ENCODE measurements at regions not wholly inside any gene's neighbourhood (a gene's known extent, or its start where the extent isn't known, plus 50 kb on each side); places are given as distances from the start of the nearest gene placed in this dataset.

DNA sequence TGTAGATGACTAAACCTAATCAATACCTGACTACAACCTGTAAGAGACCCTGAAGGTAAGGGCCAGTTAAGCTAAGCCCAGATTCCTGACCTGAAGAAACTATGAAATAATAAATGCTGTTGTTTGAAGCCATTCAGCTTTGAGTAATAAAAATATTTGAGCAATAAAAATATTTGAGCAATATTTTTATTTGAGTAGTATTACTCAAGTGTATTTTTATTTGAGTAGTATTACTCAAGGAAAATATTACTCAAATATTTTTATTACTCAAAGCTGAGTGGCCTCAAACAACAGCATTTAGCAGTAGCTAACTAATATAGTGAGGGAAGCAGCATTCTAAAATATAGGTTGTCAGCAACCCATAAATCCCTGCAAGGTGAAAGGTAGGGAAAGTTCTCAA lies 143.8 kb upstream of the RARB start:
- no peak overlapping the region for H3K27ac ChIP-seq
- no peak for DNase-seq
- TF ChIP-seq, protein P1, sequence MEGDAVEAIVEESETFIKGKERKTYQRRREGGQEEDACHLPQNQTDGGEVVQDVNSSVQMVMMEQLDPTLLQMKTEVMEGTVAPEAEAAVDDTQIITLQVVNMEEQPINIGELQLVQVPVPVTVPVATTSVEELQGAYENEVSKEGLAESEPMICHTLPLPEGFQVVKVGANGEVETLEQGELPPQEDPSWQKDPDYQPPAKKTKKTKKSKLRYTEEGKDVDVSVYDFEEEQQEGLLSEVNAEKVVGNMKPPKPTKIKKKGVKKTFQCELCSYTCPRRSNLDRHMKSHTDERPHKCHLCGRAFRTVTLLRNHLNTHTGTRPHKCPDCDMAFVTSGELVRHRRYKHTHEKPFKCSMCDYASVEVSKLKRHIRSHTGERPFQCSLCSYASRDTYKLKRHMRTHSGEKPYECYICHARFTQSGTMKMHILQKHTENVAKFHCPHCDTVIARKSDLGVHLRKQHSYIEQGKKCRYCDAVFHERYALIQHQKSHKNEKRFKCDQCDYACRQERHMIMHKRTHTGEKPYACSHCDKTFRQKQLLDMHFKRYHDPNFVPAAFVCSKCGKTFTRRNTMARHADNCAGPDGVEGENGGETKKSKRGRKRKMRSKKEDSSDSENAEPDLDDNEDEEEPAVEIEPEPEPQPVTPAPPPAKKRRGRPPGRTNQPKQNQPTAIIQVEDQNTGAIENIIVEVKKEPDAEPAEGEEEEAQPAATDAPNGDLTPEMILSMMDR (IDR thresholded peaks at IDR 0.05): no peak
- no peaks in the 10 kb centered on the region for H3K27me3 ChIP-seq
- H3K9me3 ChIP-seq: no peaks in the 10 kb centered on the region
- intact Hi-C loops (cut with DNase I): no loop called here
- no peak overlapping the region for H3K4me3 ChIP-seq
- H3K4me1 ChIP-seq: no peaks in the 10 kb centered on the region
- H3K36me3 ChIP-seq: no peaks in the 10 kb centered on the region

DNA sequence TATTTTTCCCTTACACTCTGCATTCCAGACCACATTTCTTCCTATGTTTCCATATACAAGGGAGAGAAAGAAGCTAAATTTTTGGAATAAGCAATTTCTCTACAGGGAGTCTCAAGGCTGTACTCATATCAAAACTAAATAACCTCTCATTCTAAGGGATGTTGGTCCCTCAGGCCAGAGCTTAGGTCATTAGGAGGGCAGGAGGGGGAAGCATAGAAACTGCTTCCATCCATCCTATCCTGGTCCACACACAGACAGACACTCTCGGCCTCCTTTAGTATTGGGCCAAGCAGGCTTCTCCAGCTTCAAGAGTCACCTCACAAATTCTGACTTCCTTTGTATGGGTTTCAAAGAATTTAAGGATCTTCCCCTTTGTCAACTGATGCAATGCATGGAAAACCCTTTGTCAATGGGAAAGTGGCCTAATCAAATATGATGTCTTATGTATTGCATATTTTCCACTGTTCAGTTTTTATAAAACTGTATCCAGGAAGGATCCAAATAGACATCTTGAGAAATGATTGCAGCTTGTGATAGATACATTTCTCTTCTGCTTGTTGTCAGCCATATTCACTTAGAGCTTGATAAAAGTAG lies 140.7 kb upstream of the RARB start:
- Histone ChIP-seq H3K27me3 (no peaks in the 10 kb centered on the region), H3K27ac (no peak overlapping the region), H3K4me1 (peaks cover 0 to 20% (median 0%) of the 10 kb centered on the region in 3 donors), H3K9me3 (no peaks in the 10 kb centered on the region), H3K36me3 (no peaks in the 10 kb centered on the region), H3K4me3 (no peak overlapping the region)
- 88 to 100% methylated on average over 1 of the region's 1 CpG for WGBS, 2 donors
- TF ChIP-seq, protein P1 (IDR thresholded peaks at IDR 0.05): no peak
- TF ChIP-seq POLR2A (IDR thresholded peaks at IDR 0.05): no peak
- intact Hi-C loops (cut with DNase I): no loop called here
- DNase-seq: no peak

DNA sequence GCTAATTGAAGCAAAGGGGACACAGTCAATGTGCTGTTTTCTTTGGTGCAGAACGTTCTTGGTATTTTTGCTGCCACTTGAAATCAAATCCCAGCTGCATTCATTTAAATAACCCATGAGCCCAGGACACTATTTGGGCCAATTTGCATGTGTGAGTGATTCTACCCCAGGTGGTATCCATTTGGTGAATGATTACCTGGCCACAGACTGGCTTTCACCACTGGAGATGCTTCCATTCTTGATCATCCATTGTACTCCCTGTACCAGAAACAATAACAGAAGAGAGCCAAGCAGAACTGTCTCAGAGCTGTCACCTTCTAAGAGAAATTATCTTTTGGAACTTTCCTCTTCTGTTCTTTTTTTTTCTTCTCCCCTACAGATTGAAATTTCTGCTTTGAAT lies 139.7 kb upstream of the RARB start:
- no peak overlapping the region for H3K4me3 ChIP-seq
- no peak for TF ChIP-seq POLR2A (IDR thresholded peaks at IDR 0.05)
- TF ChIP-seq, protein P1 (IDR thresholded peaks at IDR 0.05): no peak
- H3K4me1 ChIP-seq: peaks cover 0 to 31% (median 3%) of the 10 kb centered on the region in 3 donors
- DNase-seq: no peak
- H3K27me3 ChIP-seq: no peaks in the 10 kb centered on the region
- WGBS, 2 donors: 67 to 74% methylated on average over 1 of the region's 1 CpG
- no peaks in the 10 kb centered on the region for H3K9me3 ChIP-seq
- no peak overlapping the region for H3K27ac ChIP-seq
- intact Hi-C loops (cut with DNase I): no loop called here
- H3K36me3 ChIP-seq: no peaks in the 10 kb centered on the region

DNA sequence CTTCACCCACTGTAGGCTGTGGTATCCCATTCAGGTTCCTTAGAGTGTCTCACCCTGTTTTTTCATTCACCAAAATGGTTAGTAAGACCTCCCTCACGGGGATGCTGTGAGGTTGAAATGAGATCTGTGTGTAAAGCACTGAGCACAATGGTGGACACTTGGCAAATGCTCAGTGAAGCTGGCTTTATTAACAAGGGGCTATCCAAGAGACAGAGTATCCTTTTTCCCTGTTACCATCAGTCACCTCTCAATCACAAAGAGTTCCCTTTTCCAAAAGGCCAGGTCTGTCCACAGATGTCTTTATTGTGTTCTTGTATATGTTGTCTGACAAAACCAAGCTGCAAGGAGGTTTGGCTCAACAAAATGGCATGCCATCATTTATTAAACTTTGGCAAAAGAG lies 138.9 kb upstream of the RARB start:
- intact Hi-C loops (cut with DNase I): no loop called here
- no peak for TF ChIP-seq POLR2A (IDR thresholded peaks at IDR 0.05)
- TF ChIP-seq, protein P1 (IDR thresholded peaks at IDR 0.05): no peak
- no peak overlapping the region for H3K4me3 ChIP-seq

DNA sequence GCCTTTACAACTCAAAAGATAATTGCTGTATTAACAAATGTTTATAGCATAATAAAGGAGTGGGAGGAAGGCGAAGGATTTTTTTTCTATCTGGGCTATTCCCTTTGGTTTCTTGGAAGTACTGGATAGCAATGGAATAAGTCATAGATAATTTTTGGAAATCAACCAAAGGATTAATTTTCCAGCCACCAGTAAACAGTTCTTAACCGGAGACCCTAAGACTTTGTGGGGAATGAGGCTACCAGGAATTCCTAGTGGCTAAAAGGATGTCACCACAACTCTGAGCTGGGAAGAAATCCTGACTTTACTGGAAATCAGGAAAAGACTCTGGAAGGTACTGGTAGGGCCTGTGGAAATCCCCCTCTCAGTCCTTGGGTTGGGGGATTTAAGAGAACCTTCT lies 138.4 kb upstream of the RARB start:
- no peak overlapping the region for H3K27ac ChIP-seq
- no peaks in the 10 kb centered on the region for H3K27me3 ChIP-seq
- intact Hi-C loops (cut with DNase I): no loop called here
- DNase-seq: no peak
- no peaks in the 10 kb centered on the region for H3K36me3 ChIP-seq
- WGBS, 2 donors: 47 to 65% methylated on average over 2 of the region's 2 CpGs
- H3K9me3 ChIP-seq: no peaks in the 10 kb centered on the region
- no peak for TF ChIP-seq POLR2A (IDR thresholded peaks at IDR 0.05)
- TF ChIP-seq, protein P1 (IDR thresholded peaks at IDR 0.05): no peak
- H3K4me3 ChIP-seq: no peak overlapping the region
- peaks cover 3 to 43% (median 5%) of the 10 kb centered on the region in 3 donors for H3K4me1 ChIP-seq

More for the DNA sequence above, 138.9 kb upstream of the RARB start:
- 67 to 86% methylated on average over 1 of the region's 1 CpG for WGBS, 2 donors
- Histone ChIP-seq H3K9me3 (no peaks in the 10 kb centered on the region), H3K27ac (no peak overlapping the region), H3K4me1 (peaks cover 0 to 38% (median 3%) of the 10 kb centered on the region in 3 donors), H3K36me3 (no peaks in the 10 kb centered on the region), H3K27me3 (no peaks in the 10 kb centered on the region)
- DNase-seq: no peak
